Mesodermal cell (in vitro differentiated cells): ENCODE measurements at regions not wholly inside any gene's neighbourhood (a gene's known extent, or its start where the extent isn't known, plus 50 kb on each side); places are given as distances from the start of the nearest gene placed in this dataset.
"Not testable (repeated sequence)": the region's sequence is repeated elsewhere in the genome, so short reads cannot be mapped to it uniquely, and the experiment has no call there.

Experiments
- H3K27ac ChIP-seq: 2 replicates; pipeline ENCODE4 v1.7.0; 2013; ENCODE audit warnings: mild to moderate bottlenecking, low read depth, low read length, moderate library complexity; ENCODE audit not compliant: severe bottlenecking
- H3K36me3 ChIP-seq: 2 replicates; pipeline ENCODE4 v1.7.1; 2013; ENCODE audit warnings: mild to moderate bottlenecking, low read length, moderate library complexity; ENCODE audit not compliant: control insufficient read depth, insufficient read depth
- H3K4me1 ChIP-seq: one replicate; pipeline ENCODE4 v1.7.1; 2013; ENCODE audit warnings: mild to moderate bottlenecking, low read length; ENCODE audit not compliant: insufficient read depth, control insufficient read depth, poor library complexity, severe bottlenecking
- H3K4me3 ChIP-seq: 2 replicates; pipeline ENCODE4 v1.7.0; 2013; ENCODE audit warnings: low read length, control low read depth, mild to moderate bottlenecking; ENCODE audit not compliant: insufficient read depth, poor library complexity, severe bottlenecking; ENCODE audit errors: extremely low read depth
- H3K9me3 ChIP-seq: 2 replicates; pipeline ENCODE4 v1.7.1; 2013; ENCODE audit warnings: mild to moderate bottlenecking, low read length, moderate library complexity; ENCODE audit not compliant: control insufficient read depth
- WGBS, 2 experiments: methylation state at CpG; one replicate each; pipeline ENCODE4 v1.1.5; 2013; ENCODE audit warnings: missing lambda C conversion rate in 2 of 2; ENCODE audit not compliant: insufficient coverage in 2 of 2; 5-methylcytosine and 5-hydroxymethylcytosine counted together

- Histone ChIP-seq H3K9me3 (no peaks in the 10 kb centered on the region), H3K4me3 (no peak overlapping the region), H3K4me1 (no peaks in the 10 kb centered on the region), H3K36me3 (no peaks in the 10 kb centered on the region), H3K27ac (no peak overlapping the region)
- WGBS, 2 experiments, result no CpG with 5 or more reads among the region's 3 CpGs
Measured at GRCh38 chr6:85130743-85131142, 319.1 kb upstream of the NT5E start.

- no peak overlapping the region for H3K27ac ChIP-seq
- H3K4me1 ChIP-seq, result no peaks in the 10 kb centered on the region
- no peaks in the 10 kb centered on the region for H3K36me3 ChIP-seq
- WGBS, 2 experiments, result 80 to 94% methylated on average over 2 of the region's 5 CpGs
- H3K4me3 ChIP-seq, result no peak overlapping the region
- H3K9me3 ChIP-seq, result no peaks in the 10 kb centered on the region
Measured at GRCh38 chr6:85129881-85130280, 320.0 kb upstream of the NT5E start.

- no peak overlapping the region for H3K4me3 ChIP-seq
- 89 to 100% methylated on average over 2 to 4 of the region's 4 CpGs for WGBS, 2 experiments
- no peaks in the 10 kb centered on the region for H3K9me3 ChIP-seq
- no peaks in the 10 kb centered on the region for H3K4me1 ChIP-seq
- no peak overlapping the region for H3K27ac ChIP-seq
- H3K36me3 ChIP-seq, result no peaks in the 10 kb centered on the region
Measured at GRCh38 chr6:85128781-85129180, 321.1 kb upstream of the NT5E start.

- H3K27ac ChIP-seq, H3K4me3 ChIP-seq, H3K36me3 ChIP-seq, H3K4me1 ChIP-seq, H3K9me3 ChIP-seq: not testable (repeated sequence)
- 67 to 100% methylated on average over 1 to 2 of the region's 3 CpGs for WGBS, 2 experiments
Measured at GRCh38 chr6:85128256-85128655, 321.6 kb upstream of the NT5E start.

- H3K27ac ChIP-seq, result no peak overlapping the region
Measured at GRCh38 chr6:85127696-85128243, 322.1 kb upstream of the NT5E start.

GRCh38 chr6:85127168-85127498 is 322.8 kb upstream of the NT5E start:
- Histone ChIP-seq H3K9me3 (no peaks in the 10 kb centered on the region), H3K4me3 (no peak overlapping the region), H3K27ac (no peak overlapping the region), H3K36me3 (no peaks in the 10 kb centered on the region), H3K4me1 (no peaks in the 10 kb centered on the region)
- WGBS, 2 experiments, result 61 to 65% methylated on average over 3 to 4 of the region's 4 CpGs

More at GRCh38 chr6:85127696-85128243, 322.1 kb upstream of the NT5E start:
- Histone ChIP-seq H3K36me3 (no peaks in the 10 kb centered on the region), H3K9me3 (no peaks in the 10 kb centered on the region), H3K4me3 (no peak overlapping the region), H3K4me1 (no peaks in the 10 kb centered on the region)
- WGBS, 2 experiments, result 78 to 87% methylated on average over 3 of the region's 3 CpGs

GRCh38 chr6:85126485-85127167 is 323.3 kb upstream of the NT5E start:
- 47 to 51% methylated on average over 7 to 10 of the region's 11 CpGs for WGBS, 2 experiments
- Histone ChIP-seq H3K27ac (no peak overlapping the region), H3K9me3 (no peaks in the 10 kb centered on the region), H3K36me3 (no peaks in the 10 kb centered on the region), H3K4me1 (no peaks in the 10 kb centered on the region), H3K4me3 (no peak overlapping the region)

- Histone ChIP-seq H3K4me3 (no peak overlapping the region), H3K9me3 (no peaks in the 10 kb centered on the region), H3K27ac (no peak overlapping the region), H3K36me3 (no peaks in the 10 kb centered on the region), H3K4me1 (no peaks in the 10 kb centered on the region)
- no CpG with 5 or more reads among the region's 3 CpGs for WGBS, 2 experiments
Measured at GRCh38 chr6:85125526-85125925, 324.4 kb upstream of the NT5E start.

- no peaks in the 10 kb centered on the region for H3K36me3 ChIP-seq
- 67 to 89% methylated on average over 1 of the region's 1 CpG for WGBS, 2 experiments
- no peak overlapping the region for H3K4me3 ChIP-seq
- no peaks in the 10 kb centered on the region for H3K4me1 ChIP-seq
- H3K9me3 ChIP-seq, result no peaks in the 10 kb centered on the region
- no peak overlapping the region for H3K27ac ChIP-seq
Measured at GRCh38 chr6:85124472-85125354, 325.2 kb upstream of the NT5E start.

- no peaks in the 10 kb centered on the region for H3K4me1 ChIP-seq
- WGBS, 2 experiments, result no CpG with 5 or more reads among the region's 1 CpG
- H3K4me3 ChIP-seq, result no peak overlapping the region
- no peak overlapping the region for H3K27ac ChIP-seq
- no peaks in the 10 kb centered on the region for H3K9me3 ChIP-seq
- H3K36me3 ChIP-seq, result no peaks in the 10 kb centered on the region
Measured at GRCh38 chr6:85121158-85121557, 328.7 kb upstream of the NT5E start.
